Neural progenitor cell (in vitro differentiated cells): ENCODE measurements at regions not wholly inside any gene's neighbourhood (a gene's known extent, or its start where the extent isn't known, plus 50 kb on each side); places are given as distances from the start of the nearest gene placed in this dataset.

Source experiments
- CTCF ChIP-seq: fragments of 200-600 bp; sonication (generic); IDR thresholded peaks from 2 replicates; pipeline ENCODE4 v1.5.1; 2017; ENCODE audit warnings: antibody characterized with exemption, mild to moderate bottlenecking
- EZH2 ChIP-seq: fragments of 200-600 bp; sonication (generic); IDR thresholded peaks from 2 replicates; pipeline ENCODE4 v1.6.1; 2017; ENCODE audit warnings: antibody characterized with exemption, mild to moderate bottlenecking, moderate library complexity

GRCh38 chr3:182364323-182364722 lies 429.0 kb upstream of the ATP11B start:
- TF ChIP-seq CTCF = peak; percentile 16
- TF ChIP-seq EZH2 = no peak
